ENCODE measurements at regions not wholly inside any gene's neighbourhood (a gene's known extent, or its start where the extent isn't known, plus 50 kb on each side); places are given as distances from the start of the nearest gene placed in this dataset.

GRCh38 chr7:136685501-136686173, 182.8 kb upstream of the CHRM2 start:
- Mint-ChIP-seq H3K27me3 (ENCODE audit: unreplicated experiment) (no peaks in the 10 kb centered on the region), H3K9me3 (ENCODE audit: low read depth, unreplicated experiment) (peaks cover 11% of the 10 kb centered on the region), H3K4me1 (ENCODE audit: low read depth, unreplicated experiment) (no peaks in the 10 kb centered on the region), H3K4me3 (ENCODE audit: low read depth, unreplicated experiment) (no peak overlapping the region), H3K36me3 (ENCODE audit: insufficient read depth, unreplicated experiment) (no peaks in the 10 kb centered on the region), H3K27ac (ENCODE audit: unreplicated experiment) (no peak overlapping the region)
- no peak for TF ChIP-seq CTCF (IDR thresholded peaks at IDR 0.05; ENCODE audit: unreplicated experiment)
- intact Hi-C loops (cut with micrococcal nuclease; ENCODE audit: unreplicated experiment) = no loop called here
- CTCF ChIA-PET = no interaction called here
- no peak for DNase-seq
- no TSS peak for BruUV-seq (replicated peaks)

GRCh38 chr7:136677471-136678365, 190.7 kb upstream of the CHRM2 start:
- Mint-ChIP-seq H3K9me3 (ENCODE audit: low read depth, unreplicated experiment) (peaks cover 4% of the 10 kb centered on the region), H3K27ac (ENCODE audit: unreplicated experiment) (no peak overlapping the region), H3K4me3 (ENCODE audit: low read depth, unreplicated experiment) (no peak overlapping the region), H3K27me3 (ENCODE audit: unreplicated experiment) (no peaks in the 10 kb centered on the region), H3K36me3 (ENCODE audit: insufficient read depth, unreplicated experiment) (no peaks in the 10 kb centered on the region), H3K4me1 (ENCODE audit: low read depth, unreplicated experiment) (no peaks in the 10 kb centered on the region)
- no peak for TF ChIP-seq CTCF (IDR thresholded peaks at IDR 0.05; ENCODE audit: unreplicated experiment)
- intact Hi-C loops (cut with micrococcal nuclease; ENCODE audit: unreplicated experiment) = no loop called here
- BruUV-seq (replicated peaks) = no TSS peak
- CTCF ChIA-PET = no interaction called here
- no peak for DNase-seq

- intact Hi-C loops (cut with micrococcal nuclease; ENCODE audit: unreplicated experiment) = no loop called here
- Mint-ChIP-seq H3K4me3 (ENCODE audit: low read depth, unreplicated experiment) (no peak overlapping the region), H3K27ac (ENCODE audit: unreplicated experiment) (no peak overlapping the region), H3K4me1 (ENCODE audit: low read depth, unreplicated experiment) (no peaks in the 10 kb centered on the region), H3K27me3 (ENCODE audit: unreplicated experiment) (no peaks in the 10 kb centered on the region), H3K9me3 (ENCODE audit: low read depth, unreplicated experiment) (peaks cover 10% of the 10 kb centered on the region), H3K36me3 (ENCODE audit: insufficient read depth, unreplicated experiment) (no peaks in the 10 kb centered on the region)
- CTCF ChIA-PET = interaction anchor here (0.6 kb wide), 1 partner anchor 1422 kb away, joined by 3 read pairs; no protein-coding TSS in a partner anchor
- no TSS peak for BruUV-seq (replicated peaks)
- no peak for TF ChIP-seq CTCF (IDR thresholded peaks at IDR 0.05; ENCODE audit: unreplicated experiment)
- DNase-seq = no peak
Measured at GRCh38 chr7:136667584-136667983, 200.9 kb upstream of the CHRM2 start.

GRCh38 chr7:136665878-136666509, 202.5 kb upstream of the CHRM2 start:
- H3K27me3 Mint-ChIP-seq (ENCODE audit: unreplicated experiment) = no peaks in the 10 kb centered on the region
- intact Hi-C loops (cut with micrococcal nuclease; ENCODE audit: unreplicated experiment) = no loop called here
- CTCF ChIA-PET = no interaction called here
- no peak overlapping the region for H3K4me3 Mint-ChIP-seq (ENCODE audit: low read depth, unreplicated experiment)
- H3K4me1 Mint-ChIP-seq (ENCODE audit: low read depth, unreplicated experiment) = no peaks in the 10 kb centered on the region
- no TSS peak for BruUV-seq (replicated peaks)
- H3K9me3 Mint-ChIP-seq (ENCODE audit: low read depth, unreplicated experiment) = peaks cover 13% of the 10 kb centered on the region
- H3K36me3 Mint-ChIP-seq (ENCODE audit: insufficient read depth, unreplicated experiment) = no peaks in the 10 kb centered on the region
- no peak for DNase-seq
- H3K27ac Mint-ChIP-seq (ENCODE audit: unreplicated experiment) = no peak overlapping the region
- TF ChIP-seq CTCF (IDR thresholded peaks at IDR 0.05; ENCODE audit: unreplicated experiment) = no peak
